Nephron (organoid): ENCODE measurements at regions not wholly inside any gene's neighbourhood (a gene's known extent, or its start where the extent isn't known, plus 50 kb on each side); places are given as distances from the start of the nearest gene placed in this dataset.

Source experiments
- H3K27ac Mint-ChIP-seq, 3 experiments: 2 replicates each; pipeline ENCODE4 v1.8.0; 2020; ENCODE audit warnings: mixed read lengths in 3 of 3, mild to moderate bottlenecking in 2 of 3, moderate library complexity in 1 of 3
- H3K27me3 Mint-ChIP-seq: 2 replicates; pipeline ENCODE4 v1.8.0; 2021; ENCODE audit warnings: low read depth, mild to moderate bottlenecking, moderate library complexity, mixed read lengths
- H3K36me3 Mint-ChIP-seq: 2 replicates; pipeline ENCODE4 v1.8.0; 2020; ENCODE audit warnings: low read depth, mixed read lengths
- H3K4me1 Mint-ChIP-seq: 2 replicates; pipeline ENCODE4 v1.8.0; 2020; ENCODE audit warnings: mixed read lengths
- H3K4me3 Mint-ChIP-seq, 3 experiments: 2 replicates each; pipeline ENCODE4 v1.8.0; 2020; ENCODE audit warnings: mild to moderate bottlenecking in 3 of 3, mixed read lengths in 3 of 3, moderate library complexity in 2 of 3
- H3K9me3 Mint-ChIP-seq: 2 replicates; pipeline ENCODE4 v1.8.0; 2020; ENCODE audit warnings: mixed read lengths
- CTCF ChIP-seq, 3 experiments: fragments of 200-600 bp; sonication (generic); IDR thresholded peaks; one replicate each; pipeline ENCODE4 v1.5.0; 2021; ENCODE audit warnings: antibody characterized with exemption in 3 of 3; ENCODE audit not compliant: unreplicated experiment in 3 of 3

DNA sequence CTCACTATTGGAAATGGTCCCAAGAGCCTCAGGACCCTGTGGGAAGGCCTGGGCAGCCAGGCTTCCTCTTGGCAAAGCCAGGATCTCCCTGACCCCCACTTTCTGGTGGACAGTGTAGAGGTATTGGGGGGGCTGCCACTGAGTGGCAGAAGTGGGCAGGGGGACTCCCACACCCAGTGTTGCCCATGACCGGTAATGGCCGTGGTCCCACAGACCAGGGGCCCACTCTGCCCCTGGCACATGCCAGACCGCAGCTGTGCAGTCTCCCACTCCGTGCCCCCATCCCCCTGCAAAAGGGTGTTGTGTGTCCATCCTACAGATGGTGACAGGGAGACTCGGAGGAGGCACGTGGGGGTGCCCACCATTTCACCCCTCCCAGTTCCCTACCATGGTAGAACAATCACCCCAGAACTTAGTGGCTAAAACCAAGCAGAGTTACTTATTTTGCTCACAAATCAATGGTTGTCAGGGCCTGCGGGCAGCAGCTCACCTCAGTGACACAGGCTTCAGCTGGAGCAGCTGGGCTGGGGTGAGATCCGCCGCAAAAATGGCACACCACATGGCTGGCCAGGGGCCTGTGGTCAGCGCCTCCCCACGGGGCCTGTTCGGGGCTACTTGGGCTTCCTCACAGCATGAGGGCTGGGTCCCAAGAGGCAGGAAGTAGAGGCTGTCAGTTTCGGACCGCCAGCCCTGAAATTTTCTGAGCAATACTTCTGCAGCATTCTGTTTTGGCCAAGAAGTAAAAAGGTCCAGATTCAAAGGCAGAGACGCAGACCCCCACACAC is 59.0 kb upstream of the ZNF469 start:
- no peak overlapping the region for H3K27ac Mint-ChIP-seq
- H3K4me1 Mint-ChIP-seq: peaks cover 10% of the 10 kb centered on the region
- no peaks in the 10 kb centered on the region for H3K36me3 Mint-ChIP-seq
- no peak overlapping the region for H3K4me3 Mint-ChIP-seq
- no peaks in the 10 kb centered on the region for H3K9me3 Mint-ChIP-seq
- peaks cover 4% of the 10 kb centered on the region for H3K27me3 Mint-ChIP-seq
- no peak for TF ChIP-seq CTCF (IDR thresholded peaks at IDR 0.05; ENCODE audit: unreplicated experiment in 3 of 3)

GRCh38 chr16:88325087-88325750 is 57.5 kb upstream of the ZNF469 start:
- Mint-ChIP-seq H3K27ac (no peak overlapping the region), H3K9me3 (no peaks in the 10 kb centered on the region), H3K36me3 (no peaks in the 10 kb centered on the region), H3K27me3 (peaks cover 4% of the 10 kb centered on the region), H3K4me1 (peaks cover 8% of the 10 kb centered on the region), H3K4me3 (no peak overlapping the region)
- no peak for TF ChIP-seq CTCF (IDR thresholded peaks at IDR 0.05; ENCODE audit: unreplicated experiment in 3 of 3)

DNA sequence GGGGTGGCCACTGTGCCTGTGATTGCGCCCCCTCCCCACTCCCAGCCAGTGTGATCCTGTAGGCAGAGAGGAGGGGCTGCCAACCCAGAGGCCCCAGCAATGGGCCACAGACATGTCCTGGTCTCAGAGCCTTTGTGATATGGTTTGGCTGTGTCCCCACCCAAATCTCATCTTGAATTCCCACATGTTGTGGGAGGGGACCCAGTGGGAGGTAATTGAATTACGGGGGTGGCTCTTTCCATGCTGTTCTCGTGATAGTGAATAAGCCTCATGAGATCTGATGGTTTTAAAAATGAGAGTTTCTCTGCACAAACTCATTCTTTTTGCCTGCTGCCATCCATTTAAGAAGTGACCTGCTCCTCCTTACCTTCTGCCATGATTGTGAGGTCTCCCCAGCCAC is 56.8 kb upstream of the ZNF469 start:
- Mint-ChIP-seq H3K27me3 (peaks cover 4% of the 10 kb centered on the region), H3K9me3 (no peaks in the 10 kb centered on the region)
- TF ChIP-seq CTCF (IDR thresholded peaks at IDR 0.05; ENCODE audit: unreplicated experiment in 3 of 3): no peak

GRCh38 chr16:88326611-88327485 is 55.9 kb upstream of the ZNF469 start:
- TF ChIP-seq CTCF (IDR thresholded peaks at IDR 0.05; ENCODE audit: unreplicated experiment in 3 of 3): no peak
- no peaks in the 10 kb centered on the region for H3K36me3 Mint-ChIP-seq
- no peaks in the 10 kb centered on the region for H3K9me3 Mint-ChIP-seq
- H3K4me1 Mint-ChIP-seq: peaks cover 8% of the 10 kb centered on the region
- peaks cover 4% of the 10 kb centered on the region for H3K27me3 Mint-ChIP-seq
- H3K27ac Mint-ChIP-seq: no peak overlapping the region
- H3K4me3 Mint-ChIP-seq: no peak overlapping the region

More for the DNA sequence above, 56.8 kb upstream of the ZNF469 start:
- Mint-ChIP-seq H3K4me3 (no peak overlapping the region), H3K4me1 (peaks cover 8% of the 10 kb centered on the region), H3K27ac (no peak overlapping the region), H3K36me3 (no peaks in the 10 kb centered on the region)

DNA sequence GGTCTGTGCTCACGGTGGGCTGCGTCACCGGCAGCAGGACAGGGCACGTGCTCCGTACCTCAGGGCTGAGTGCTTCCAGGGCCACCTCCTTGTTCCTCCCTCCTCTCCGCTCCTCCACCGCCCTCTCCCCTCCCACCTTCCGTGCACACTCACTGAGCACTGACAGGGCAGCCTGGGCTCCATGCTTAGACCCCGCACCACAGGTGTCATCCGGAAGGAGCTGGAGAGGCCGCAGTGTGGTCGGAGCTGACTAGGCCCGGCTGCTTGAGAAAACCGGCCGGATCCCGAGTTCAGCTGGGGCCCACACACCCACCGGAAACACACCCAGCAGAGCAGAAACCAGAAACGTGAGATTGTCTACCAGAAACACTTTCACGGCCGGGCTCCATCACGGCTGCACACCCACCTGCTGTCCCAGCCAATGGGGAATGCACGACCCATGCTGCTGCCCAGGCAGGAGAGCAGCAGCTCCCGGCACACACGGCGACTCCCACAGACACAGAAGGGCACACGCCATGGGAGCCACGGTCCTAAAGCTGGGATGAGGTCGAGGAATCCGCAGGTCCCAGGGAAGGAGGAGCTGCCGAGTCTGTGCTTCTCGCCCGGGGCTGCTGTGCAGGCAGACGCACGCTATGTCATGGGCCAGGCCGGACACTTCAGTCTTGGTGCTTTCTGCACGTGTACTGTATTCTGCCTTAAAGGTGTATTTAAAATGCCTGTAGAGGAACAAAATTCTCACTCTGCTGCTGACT is 55.0 kb upstream of the ZNF469 start:
- Mint-ChIP-seq H3K4me3 (no peak overlapping the region), H3K4me1 (peaks cover 8% of the 10 kb centered on the region), H3K27ac (peak overlapping the region in 2 of 3 experiments; percentile 35 to 74), H3K9me3 (no peaks in the 10 kb centered on the region), H3K36me3 (no peaks in the 10 kb centered on the region), H3K27me3 (peaks cover 4% of the 10 kb centered on the region)
- no peak for TF ChIP-seq CTCF (IDR thresholded peaks at IDR 0.05; ENCODE audit: unreplicated experiment in 3 of 3)
